ENCODE measurements at regions not wholly inside any gene's neighbourhood (a gene's known extent, or its start where the extent isn't known, plus 50 kb on each side); places are given as distances from the start of the nearest gene placed in this dataset.
"Not testable (repeated sequence)": the region's sequence is repeated elsewhere in the genome, so short reads cannot be mapped to it uniquely, and the experiment has no call there.

- H3K4me1 ChIP-seq (ENCODE audit: insufficient read depth, low read length, poor library complexity, severe bottlenecking): no peaks in the 10 kb centered on the region
- no peaks in the 10 kb centered on the region for H3K36me3 ChIP-seq (ENCODE audit: insufficient read depth, low read length)
- TF ChIP-seq CTCF (conservative IDR thresholded peaks at IDR 0.05; ENCODE audit: low read length) (no peak), EZH2phosphoT487 (IDR thresholded peaks at IDR 0.05; ENCODE audit: borderline replicate concordance) (no peak)
- H3K27me3 ChIP-seq (ENCODE audit: insufficient read depth, low read length, poor library complexity, severe bottlenecking): no peaks in the 10 kb centered on the region
- H3K9me2 ChIP-seq (replicated peaks; ENCODE audit: low read depth, low read length): no peaks in the 10 kb centered on the region
- H3K4me3 ChIP-seq (ENCODE audit: low read length, poor library complexity, severe bottlenecking): no peak overlapping the region
- no peaks in the 10 kb centered on the region; the same call in 1 of the 2 replicates for H3K9me3 ChIP-seq (ENCODE audit: insufficient read depth, low read depth, low read length)
- no peaks in the 10 kb centered on the region for H3K79me2 ChIP-seq (ENCODE audit: insufficient read depth, low read length)
- no peak overlapping the region for H3K4me2 ChIP-seq (ENCODE audit: low read depth, low read length, poor library complexity, severe bottlenecking)
- H3F3A ChIP-seq (ENCODE audit: low read depth): no peaks in the 10 kb centered on the region
- H3K9ac ChIP-seq (ENCODE audit: low read depth, low read length, poor library complexity, severe bottlenecking): no peak overlapping the region
- H4K20me1 ChIP-seq (ENCODE audit: insufficient read depth, low read length, poor library complexity, severe bottlenecking): no peaks in the 10 kb centered on the region
- no peak overlapping the region for H2AFZ ChIP-seq (ENCODE audit: low read length)
Measured at GRCh38 chr12:30278401-30278800, 417.3 kb downstream of the IPO8 start.

GRCh38 chr12:30272515-30272914 lies 423.2 kb downstream of the IPO8 start:
- H3K9ac ChIP-seq (ENCODE audit: low read depth, low read length, poor library complexity, severe bottlenecking); H3K9me3 ChIP-seq (ENCODE audit: insufficient read depth, low read depth, low read length); H3K27me3 ChIP-seq (ENCODE audit: insufficient read depth, low read length, poor library complexity, severe bottlenecking); H4K20me1 ChIP-seq (ENCODE audit: insufficient read depth, low read length, poor library complexity, severe bottlenecking); H2AFZ ChIP-seq (ENCODE audit: low read length); H3K4me1 ChIP-seq (ENCODE audit: insufficient read depth, low read length, poor library complexity, severe bottlenecking); H3K36me3 ChIP-seq (ENCODE audit: insufficient read depth, low read length); H3K4me3 ChIP-seq (ENCODE audit: low read length, poor library complexity, severe bottlenecking); H3K79me2 ChIP-seq (ENCODE audit: insufficient read depth, low read length); H3F3A ChIP-seq (ENCODE audit: low read depth); H3K4me2 ChIP-seq (ENCODE audit: low read depth, low read length, poor library complexity, severe bottlenecking); H3K9me2 ChIP-seq (replicated peaks; ENCODE audit: low read depth, low read length): not testable (repeated sequence)

- TF ChIP-seq CTCF (conservative IDR thresholded peaks at IDR 0.05; ENCODE audit: low read length) (no peak), EZH2phosphoT487 (IDR thresholded peaks at IDR 0.05; ENCODE audit: borderline replicate concordance) (no peak)
- Histone ChIP-seq H3K4me3 (ENCODE audit: low read length, poor library complexity, severe bottlenecking) (no peak overlapping the region), H3K9me3 (ENCODE audit: insufficient read depth, low read depth, low read length) (peaks cover 10% of the 10 kb centered on the region; the same call in 1 of the 2 replicates), H3K4me2 (ENCODE audit: low read depth, low read length, poor library complexity, severe bottlenecking) (no peak overlapping the region), H3K27me3 (ENCODE audit: insufficient read depth, low read length, poor library complexity, severe bottlenecking) (no peaks in the 10 kb centered on the region), H3K36me3 (ENCODE audit: insufficient read depth, low read length) (no peaks in the 10 kb centered on the region), H3K79me2 (ENCODE audit: insufficient read depth, low read length) (no peaks in the 10 kb centered on the region), H3K4me1 (ENCODE audit: insufficient read depth, low read length, poor library complexity, severe bottlenecking) (no peaks in the 10 kb centered on the region), H3K9ac (ENCODE audit: low read depth, low read length, poor library complexity, severe bottlenecking) (no peak overlapping the region), H4K20me1 (ENCODE audit: insufficient read depth, low read length, poor library complexity, severe bottlenecking) (no peaks in the 10 kb centered on the region), H2AFZ (ENCODE audit: low read length) (no peak overlapping the region), H3K9me2 (replicated peaks; ENCODE audit: low read depth, low read length) (no peaks in the 10 kb centered on the region), H3F3A (ENCODE audit: low read depth) (no peaks in the 10 kb centered on the region)
Measured at GRCh38 chr12:30269496-30269895, 426.2 kb downstream of the IPO8 start.

- Histone ChIP-seq H3K9me2 (replicated peaks; ENCODE audit: low read depth, low read length) (no peaks in the 10 kb centered on the region), H3K4me2 (ENCODE audit: low read depth, low read length, poor library complexity, severe bottlenecking) (no peak overlapping the region), H3F3A (ENCODE audit: low read depth) (no peaks in the 10 kb centered on the region), H2AFZ (ENCODE audit: low read length) (no peak overlapping the region), H3K79me2 (ENCODE audit: insufficient read depth, low read length) (no peaks in the 10 kb centered on the region), H3K36me3 (ENCODE audit: insufficient read depth, low read length) (no peaks in the 10 kb centered on the region), H3K4me3 (ENCODE audit: low read length, poor library complexity, severe bottlenecking) (no peak overlapping the region), H4K20me1 (ENCODE audit: insufficient read depth, low read length, poor library complexity, severe bottlenecking) (no peaks in the 10 kb centered on the region), H3K4me1 (ENCODE audit: insufficient read depth, low read length, poor library complexity, severe bottlenecking) (no peaks in the 10 kb centered on the region), H3K27me3 (ENCODE audit: insufficient read depth, low read length, poor library complexity, severe bottlenecking) (no peaks in the 10 kb centered on the region), H3K9ac (ENCODE audit: low read depth, low read length, poor library complexity, severe bottlenecking) (no peak overlapping the region), H3K9me3 (ENCODE audit: insufficient read depth, low read depth, low read length) (peaks cover 10% of the 10 kb centered on the region; the same call in 1 of the 2 replicates)
- TF ChIP-seq EZH2phosphoT487 (IDR thresholded peaks at IDR 0.05; ENCODE audit: borderline replicate concordance) (no peak), CTCF (conservative IDR thresholded peaks at IDR 0.05; ENCODE audit: low read length) (no peak)
Measured at GRCh38 chr12:30268041-30268440, 427.6 kb downstream of the IPO8 start.

Measured in Loucy (cell line).